Right ventricle myocardium inferior (tissue), 1 donor: ENCODE measurements at regions not wholly inside any gene's neighbourhood (a gene's known extent, or its start where the extent isn't known, plus 50 kb on each side); places are given as distances from the start of the nearest gene placed in this dataset.

ENCODE experiments used
- ATAC-seq: fragments of 200-7000 bp; cut with Tn5 transposase; one replicate; pipeline ENCODE4 v1.9.1; 2020; ENCODE audit warnings: mild to moderate bottlenecking, moderate library complexity
- DNase-seq: peaks from one replicate; pipeline ENCODE4 v3.0.0; 2021; ENCODE audit errors: missing footprints
- intact Hi-C: fragments of 100-400 bp; cut with DNase I; formaldehyde crosslinking; loops from one replicate; pipeline ENCODE4 v1.11.0; 2022
- donor health status: DM: no; HTN: yes; CAD: no; lungs with severe emphysema.

GRCh38 chr6:137816688-137817618 lies 50.1 kb upstream of the TNFAIP3 start:
- DNase-seq (no peak), ATAC-seq (peak; percentile 56)
- intact Hi-C loops = no loop called here
